Loucy (cell line): ENCODE measurements at regions not wholly inside any gene's neighbourhood (a gene's known extent, or its start where the extent isn't known, plus 50 kb on each side); places are given as distances from the start of the nearest gene placed in this dataset.

Source experiments
- CTCF ChIP-seq: fragments of 200-600 bp; sonication (generic); conservative IDR thresholded peaks from 2 replicates; pipeline ENCODE4 v1.5.1; 2014; ENCODE audit warnings: mild to moderate bottlenecking, antibody characterized with exemption, low read length
- EZH2phosphoT487 ChIP-seq: fragments of 200-600 bp; IDR thresholded peaks from 2 replicates; pipeline ENCODE4 v1.6.1; 2018; ENCODE audit warnings: antibody characterized with exemption, mild to moderate bottlenecking, moderate library complexity, borderline replicate concordance

GRCh38 chr2:17179145-17179808 lies 339.0 kb downstream of the RAD51AP2 start:
- TF ChIP-seq EZH2phosphoT487 (no peak), CTCF (no peak)
